GM12864 (cell line): ENCODE measurements at regions not wholly inside any gene's neighbourhood (a gene's known extent, or its start where the extent isn't known, plus 50 kb on each side); places are given as distances from the start of the nearest gene placed in this dataset.

Experiments used
- DNase-seq: peaks from one replicate; pipeline ENCODE4 v3.0.0-alpha.2; 2011; ENCODE audit warnings: low read depth
- H3K4me3 ChIP-seq: 2 replicates; pipeline ENCODE4 v1.5.1; 2011; ENCODE audit warnings: mild to moderate bottlenecking, low read depth, low read length, control low read depth
- TF ChIP-seq, protein P1 (sequence below): IDR thresholded peaks from 2 replicates; pipeline ENCODE4 v1.5.1; 2011; ENCODE audit warnings: low read depth, mild to moderate bottlenecking, moderate library complexity, low read length, control low read depth, inconsistent platforms; ENCODE audit errors: missing control alignments

GRCh38 chr4:28358606-28359005 is 1498.0 kb downstream of the STIM2 start:
- TF ChIP-seq, protein P1, sequence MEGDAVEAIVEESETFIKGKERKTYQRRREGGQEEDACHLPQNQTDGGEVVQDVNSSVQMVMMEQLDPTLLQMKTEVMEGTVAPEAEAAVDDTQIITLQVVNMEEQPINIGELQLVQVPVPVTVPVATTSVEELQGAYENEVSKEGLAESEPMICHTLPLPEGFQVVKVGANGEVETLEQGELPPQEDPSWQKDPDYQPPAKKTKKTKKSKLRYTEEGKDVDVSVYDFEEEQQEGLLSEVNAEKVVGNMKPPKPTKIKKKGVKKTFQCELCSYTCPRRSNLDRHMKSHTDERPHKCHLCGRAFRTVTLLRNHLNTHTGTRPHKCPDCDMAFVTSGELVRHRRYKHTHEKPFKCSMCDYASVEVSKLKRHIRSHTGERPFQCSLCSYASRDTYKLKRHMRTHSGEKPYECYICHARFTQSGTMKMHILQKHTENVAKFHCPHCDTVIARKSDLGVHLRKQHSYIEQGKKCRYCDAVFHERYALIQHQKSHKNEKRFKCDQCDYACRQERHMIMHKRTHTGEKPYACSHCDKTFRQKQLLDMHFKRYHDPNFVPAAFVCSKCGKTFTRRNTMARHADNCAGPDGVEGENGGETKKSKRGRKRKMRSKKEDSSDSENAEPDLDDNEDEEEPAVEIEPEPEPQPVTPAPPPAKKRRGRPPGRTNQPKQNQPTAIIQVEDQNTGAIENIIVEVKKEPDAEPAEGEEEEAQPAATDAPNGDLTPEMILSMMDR = no peak
- H3K4me3 ChIP-seq = no peak overlapping the region

GRCh38 chr4:28360681-28361080 is 1500.0 kb downstream of the STIM2 start:
- DNase-seq = no peak
- no peak overlapping the region for H3K4me3 ChIP-seq

More at GRCh38 chr4:28358606-28359005, 1498.0 kb downstream of the STIM2 start:
- no peak for DNase-seq

DNA sequence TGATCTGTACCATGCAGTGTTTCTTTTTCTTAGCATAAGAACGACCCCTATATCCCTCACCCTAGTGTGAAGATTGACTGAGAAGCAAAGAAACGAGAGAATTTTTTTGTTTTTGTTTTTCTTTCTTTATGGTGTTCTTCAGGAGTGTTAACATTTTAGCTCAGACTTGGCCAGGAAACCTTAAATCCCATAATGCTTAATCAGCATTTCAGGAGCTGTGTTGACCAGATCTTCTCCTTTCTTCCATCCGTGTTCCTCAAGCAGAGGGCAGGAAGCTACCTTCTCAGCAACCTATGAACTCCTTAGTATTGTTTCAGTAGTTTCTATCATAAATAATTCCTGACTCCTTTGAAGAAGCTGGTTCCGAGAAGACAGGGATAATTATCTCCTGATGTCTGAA is 1501.5 kb downstream of the STIM2 start:
- H3K4me3 ChIP-seq = no peak overlapping the region
- no peak for DNase-seq
- TF ChIP-seq, protein P1 = no peak

More at GRCh38 chr4:28360681-28361080, 1500.0 kb downstream of the STIM2 start:
- TF ChIP-seq, protein P1 = no peak

DNA sequence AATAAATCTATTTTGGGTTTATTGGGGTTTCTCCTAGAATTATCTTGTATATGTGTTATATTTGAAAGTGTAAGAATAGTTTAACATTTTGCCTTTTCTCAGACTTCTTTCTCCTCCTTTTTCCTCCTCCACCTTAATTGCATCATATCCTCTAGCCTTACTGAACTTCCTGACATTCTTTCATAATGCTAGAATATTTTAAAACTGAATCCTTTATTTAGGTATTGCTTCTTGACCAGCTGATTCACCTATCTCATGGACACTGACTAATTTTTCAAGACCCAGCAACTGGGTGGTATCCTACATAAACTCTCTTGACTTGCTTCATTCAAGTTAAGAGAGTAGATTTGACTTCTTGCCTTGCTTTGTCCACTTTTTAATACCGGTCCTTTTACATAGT is 1508.9 kb downstream of the STIM2 start:
- DNase-seq = no peak
- TF ChIP-seq, protein P1 = no peak
- H3K4me3 ChIP-seq = no peak overlapping the region

- TF ChIP-seq, protein P1 = no peak
- DNase-seq = no peak
- H3K4me3 ChIP-seq = no peak overlapping the region
Measured at GRCh38 chr4:28373191-28373590, 1512.5 kb downstream of the STIM2 start.

DNA sequence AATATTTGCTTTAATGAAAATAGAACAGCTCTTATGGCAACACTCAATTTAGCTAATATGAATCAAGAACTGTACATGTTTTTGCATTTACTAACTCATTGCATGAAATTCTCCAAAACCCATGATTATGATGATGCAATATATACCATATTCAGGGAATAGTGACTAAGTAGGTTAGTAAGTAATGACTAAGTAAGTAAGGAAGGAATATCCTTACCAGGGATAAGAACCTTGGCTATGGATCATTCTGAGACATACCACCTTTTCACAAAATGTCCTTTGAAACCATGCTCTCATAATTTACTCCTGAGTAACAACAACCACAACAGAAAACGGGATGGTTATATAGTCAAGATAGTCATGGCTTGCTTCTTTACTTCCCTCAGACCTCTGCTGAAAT is 1513.0 kb downstream of the STIM2 start:
- TF ChIP-seq, protein P1 = no peak
- H3K4me3 ChIP-seq = no peak overlapping the region
- no peak for DNase-seq

- no peak for DNase-seq
- TF ChIP-seq, protein P1 = no peak
- no peak overlapping the region for H3K4me3 ChIP-seq
Measured at GRCh38 chr4:28378109-28378830, 1517.6 kb downstream of the STIM2 start.
